ENCODE measurements at regions not wholly inside any gene's neighbourhood (a gene's known extent, or its start where the extent isn't known, plus 50 kb on each side); places are given as distances from the start of the nearest gene placed in this dataset.

DNA sequence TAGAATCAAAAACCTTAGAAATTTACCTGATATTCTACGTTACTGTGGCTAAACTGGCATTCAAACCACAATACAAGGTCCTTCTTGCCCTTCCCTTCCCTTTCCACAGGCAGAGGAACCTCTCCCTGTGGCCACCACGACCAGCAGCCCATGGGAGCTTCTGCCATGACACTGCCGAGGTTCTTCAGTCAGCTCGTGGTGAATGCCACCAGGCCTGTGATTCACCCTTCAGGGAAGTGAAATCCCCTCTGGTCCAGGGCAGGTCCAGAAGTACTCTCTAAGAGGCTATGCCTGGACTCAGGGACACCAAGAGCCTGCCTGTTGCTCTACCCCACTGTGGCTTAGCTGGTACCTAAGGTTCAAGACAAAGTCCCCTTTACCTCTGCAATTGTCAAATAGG, 123.0 kb downstream of the HTR1B start:
- TF ChIP-seq, protein P1, sequence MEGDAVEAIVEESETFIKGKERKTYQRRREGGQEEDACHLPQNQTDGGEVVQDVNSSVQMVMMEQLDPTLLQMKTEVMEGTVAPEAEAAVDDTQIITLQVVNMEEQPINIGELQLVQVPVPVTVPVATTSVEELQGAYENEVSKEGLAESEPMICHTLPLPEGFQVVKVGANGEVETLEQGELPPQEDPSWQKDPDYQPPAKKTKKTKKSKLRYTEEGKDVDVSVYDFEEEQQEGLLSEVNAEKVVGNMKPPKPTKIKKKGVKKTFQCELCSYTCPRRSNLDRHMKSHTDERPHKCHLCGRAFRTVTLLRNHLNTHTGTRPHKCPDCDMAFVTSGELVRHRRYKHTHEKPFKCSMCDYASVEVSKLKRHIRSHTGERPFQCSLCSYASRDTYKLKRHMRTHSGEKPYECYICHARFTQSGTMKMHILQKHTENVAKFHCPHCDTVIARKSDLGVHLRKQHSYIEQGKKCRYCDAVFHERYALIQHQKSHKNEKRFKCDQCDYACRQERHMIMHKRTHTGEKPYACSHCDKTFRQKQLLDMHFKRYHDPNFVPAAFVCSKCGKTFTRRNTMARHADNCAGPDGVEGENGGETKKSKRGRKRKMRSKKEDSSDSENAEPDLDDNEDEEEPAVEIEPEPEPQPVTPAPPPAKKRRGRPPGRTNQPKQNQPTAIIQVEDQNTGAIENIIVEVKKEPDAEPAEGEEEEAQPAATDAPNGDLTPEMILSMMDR (IDR thresholded peaks at IDR 0.05) = no peak
- Mint-ChIP-seq H3K36me3 (ENCODE audit: low read depth) (peaks cover 14% of the 10 kb centered on the region; the same call in 1 of the 2 replicates), H3K27me3 (ENCODE audit: insufficient read depth) (no peaks in the 10 kb centered on the region; the same call in 1 of the 2 replicates), H3K4me1 (ENCODE audit: low read depth) (peaks cover 20% of the 10 kb centered on the region; the same call in 1 of the 2 replicates), H3K4me3 (no peak overlapping the region), H3K9me3 (no peaks in the 10 kb centered on the region), H3K27ac (no peak overlapping the region)
- no peak for DNase-seq

DNA sequence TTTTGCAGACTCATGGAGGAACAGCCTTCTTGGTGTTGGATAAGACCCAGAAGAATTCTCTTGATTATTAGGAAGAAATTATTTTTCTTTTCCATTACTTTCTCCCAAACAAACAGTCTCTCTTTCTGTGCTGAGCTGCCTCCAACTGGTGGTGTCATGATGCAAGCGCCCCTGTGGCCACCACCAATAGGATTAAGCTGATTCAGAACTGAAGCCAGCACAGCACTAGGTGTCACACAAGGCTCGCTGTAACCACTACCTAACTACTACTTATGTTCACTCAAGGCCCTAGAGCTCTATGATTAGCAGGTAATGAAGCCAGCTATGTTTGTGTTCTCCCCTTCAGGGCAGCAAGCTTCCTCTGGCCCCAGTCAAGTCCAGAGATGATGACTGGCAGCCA, 123.4 kb downstream of the HTR1B start:
- TF ChIP-seq, protein P1 (IDR thresholded peaks at IDR 0.05) = no peak
- no peak for DNase-seq
- peaks cover 20% of the 10 kb centered on the region; the same call in 1 of the 2 replicates for H3K4me1 Mint-ChIP-seq (ENCODE audit: low read depth)
- no peak overlapping the region for H3K4me3 Mint-ChIP-seq
- peaks cover 17% of the 10 kb centered on the region; the same call in 1 of the 2 replicates for H3K36me3 Mint-ChIP-seq (ENCODE audit: low read depth)
- H3K27me3 Mint-ChIP-seq (ENCODE audit: insufficient read depth) = no peaks in the 10 kb centered on the region; the same call in 1 of the 2 replicates
- no peaks in the 10 kb centered on the region for H3K9me3 Mint-ChIP-seq
- H3K27ac Mint-ChIP-seq = no peak overlapping the region

DNA sequence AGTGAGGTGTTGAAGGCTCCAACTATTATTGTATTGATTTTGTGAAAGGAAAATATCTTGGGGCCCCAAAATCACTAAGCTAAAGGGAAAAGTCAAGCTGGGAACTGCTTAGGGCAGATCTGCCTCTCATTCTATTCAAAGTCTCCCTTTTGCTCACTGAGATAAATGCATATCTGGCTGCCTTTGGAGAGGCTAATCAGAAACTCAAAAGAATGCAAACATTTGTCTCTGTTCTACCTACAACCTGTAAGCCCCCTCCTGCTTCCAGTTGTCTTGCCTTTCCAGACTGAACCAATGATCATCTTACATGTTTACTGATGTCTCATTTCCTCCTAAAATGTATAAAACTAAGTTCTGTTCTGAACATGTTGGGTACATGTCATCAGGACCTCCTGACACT, 125.9 kb downstream of the HTR1B start:
- no peak overlapping the region for H3K27ac Mint-ChIP-seq

DNA sequence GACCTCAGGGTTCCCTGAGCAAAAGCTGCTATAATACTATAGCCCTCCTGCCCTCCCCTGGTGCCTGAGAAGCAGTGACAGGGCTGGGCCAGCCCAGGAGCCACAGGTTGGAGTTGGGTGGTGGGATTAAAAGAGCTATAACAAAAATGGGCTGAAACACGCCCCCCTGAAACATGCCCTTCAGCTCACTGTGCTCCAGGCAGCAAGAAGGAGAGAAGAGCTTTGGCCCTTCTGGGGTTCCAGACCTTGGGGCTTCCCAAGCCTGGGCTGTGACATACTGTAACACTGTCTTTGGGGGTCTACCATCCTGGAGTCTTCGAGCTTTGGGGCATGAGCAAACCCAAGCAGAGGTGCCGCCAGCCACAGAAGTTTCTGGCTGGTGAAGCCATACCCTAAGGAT, 129.2 kb downstream of the HTR1B start:
- Mint-ChIP-seq H3K4me3 (no peak overlapping the region), H3K27me3 (ENCODE audit: insufficient read depth) (no peaks in the 10 kb centered on the region; the same call in 1 of the 2 replicates)

More for the DNA sequence above, 125.9 kb downstream of the HTR1B start:
- Mint-ChIP-seq H3K9me3 (peaks cover 16% of the 10 kb centered on the region), H3K27me3 (ENCODE audit: insufficient read depth) (no peaks in the 10 kb centered on the region; the same call in 1 of the 2 replicates), H3K4me3 (no peak overlapping the region), H3K4me1 (ENCODE audit: low read depth) (peaks cover 20% of the 10 kb centered on the region; the same call in 1 of the 2 replicates), H3K36me3 (ENCODE audit: low read depth) (peaks cover 38% of the 10 kb centered on the region)
- TF ChIP-seq, protein P1 (IDR thresholded peaks at IDR 0.05) = no peak
- no peak for DNase-seq

DNA sequence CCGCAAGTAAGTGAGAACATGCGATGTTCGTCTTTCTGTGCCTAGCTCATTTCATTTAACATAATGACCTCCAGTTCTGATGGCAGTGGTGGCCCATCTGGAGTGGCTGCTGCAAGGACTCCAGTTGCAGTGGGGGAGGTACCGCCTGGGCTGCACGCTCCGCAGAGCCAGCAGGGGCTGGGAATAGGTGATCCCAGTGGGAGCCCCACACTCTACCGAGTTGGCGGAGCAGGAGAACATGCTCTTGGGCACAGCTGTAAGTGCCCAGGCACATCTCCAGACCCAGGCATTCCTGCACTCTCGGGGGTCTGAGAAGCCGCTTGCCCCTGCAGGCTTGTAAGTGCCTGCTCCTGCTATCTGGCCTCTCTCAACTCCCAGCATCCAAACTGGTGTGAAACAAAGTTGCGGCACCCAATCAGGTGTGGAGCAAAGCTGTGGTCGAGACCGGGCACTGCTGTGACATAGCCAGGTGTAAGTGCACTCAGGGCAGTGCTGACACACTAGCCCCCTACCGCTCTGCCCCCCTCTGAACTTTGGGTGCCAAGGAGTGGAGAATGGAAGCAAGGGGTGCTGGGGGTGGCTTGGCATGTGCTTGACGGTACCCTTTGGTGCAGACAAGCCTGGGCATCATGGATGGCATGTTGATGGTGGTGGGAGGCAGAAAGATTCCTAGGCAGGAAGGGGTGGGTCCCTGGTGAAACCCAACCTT, 130.2 kb downstream of the HTR1B start:
- no peaks in the 10 kb centered on the region; the same call in 1 of the 2 replicates for H3K4me1 Mint-ChIP-seq (ENCODE audit: low read depth)
- TF ChIP-seq, protein P1 (IDR thresholded peaks at IDR 0.05) = no peak
- DNase-seq = no peak
- peaks cover 29% of the 10 kb centered on the region for H3K36me3 Mint-ChIP-seq (ENCODE audit: low read depth)
- H3K27me3 Mint-ChIP-seq (ENCODE audit: insufficient read depth) = no peaks in the 10 kb centered on the region; the same call in 1 of the 2 replicates
- H3K4me3 Mint-ChIP-seq = no peak overlapping the region
- no peak overlapping the region for H3K27ac Mint-ChIP-seq
- peaks cover 16% of the 10 kb centered on the region for H3K9me3 Mint-ChIP-seq

More for the DNA sequence above, 129.2 kb downstream of the HTR1B start:
- no peak for DNase-seq
- H3K36me3 Mint-ChIP-seq (ENCODE audit: low read depth) = peaks cover 32% of the 10 kb centered on the region
- H3K27ac Mint-ChIP-seq = no peak overlapping the region
- TF ChIP-seq, protein P1 (IDR thresholded peaks at IDR 0.05) = no peak
- peaks cover 16% of the 10 kb centered on the region for H3K9me3 Mint-ChIP-seq
- no peaks in the 10 kb centered on the region; the same call in 1 of the 2 replicates for H3K4me1 Mint-ChIP-seq (ENCODE audit: low read depth)
